ENCODE measurements at regions not wholly inside any gene's neighbourhood (a gene's known extent, or its start where the extent isn't known, plus 50 kb on each side); places are given as distances from the start of the nearest gene placed in this dataset.

GRCh38 chr13:90630716-90631115, 716.8 kb upstream of the MIR17HG start:
- Histone ChIP-seq H3K27ac (ENCODE audit: low read depth, low read length) (no peak overlapping the region), H3K36me3 (ENCODE audit: low read length) (no peaks in the 10 kb centered on the region), H4K20me1 (ENCODE audit: low read depth, low read length) (no peaks in the 10 kb centered on the region), H3K79me2 (ENCODE audit: insufficient read depth, low read length) (no peaks in the 10 kb centered on the region), H3K9me3 (ENCODE audit: insufficient read depth, low read length) (no peaks in the 10 kb centered on the region), H3K4me3 (ENCODE audit: insufficient read depth, low read length, poor library complexity, severe bottlenecking) (no peak overlapping the region), H3K27me3 (ENCODE audit: low read length) (no peaks in the 10 kb centered on the region), H3K9ac (ENCODE audit: low read length) (no peak overlapping the region), H3K4me2 (ENCODE audit: low read depth, low read length, poor library complexity, severe bottlenecking) (no peak overlapping the region), H3F3A (ENCODE audit: insufficient read depth) (no peaks in the 10 kb centered on the region), H3K9me2 (replicated peaks; ENCODE audit: insufficient read depth, low read length) (no peaks in the 10 kb centered on the region), H2AFZ (ENCODE audit: low read depth, low read length, severe bottlenecking) (no peak overlapping the region)
- TF ChIP-seq EZH2phosphoT487 (conservative IDR thresholded peaks at IDR 0.05; ENCODE audit: low read length) (no peak), CTCF (IDR thresholded peaks at IDR 0.05; ENCODE audit: insufficient read depth, low read length, poor library complexity, severe bottlenecking) (no peak)

DNA sequence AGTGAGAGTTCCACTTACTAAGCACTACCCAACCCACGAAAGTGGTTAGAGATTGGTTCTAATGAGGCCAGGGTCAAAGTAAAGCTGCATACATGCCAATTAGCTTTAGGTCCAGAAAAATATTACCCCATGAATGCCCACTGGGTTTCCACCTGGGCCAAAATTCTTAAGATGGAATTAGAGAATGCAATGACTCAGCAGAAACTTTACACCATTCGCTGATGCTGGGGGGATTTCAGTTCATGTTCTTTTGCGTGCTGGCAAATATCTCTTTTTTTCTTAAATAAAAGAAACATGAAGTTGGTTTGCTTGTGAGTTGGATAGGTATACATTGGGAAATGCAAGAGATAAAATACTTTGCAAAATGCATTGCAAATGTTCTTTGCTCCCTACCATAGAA, 715.3 kb upstream of the MIR17HG start:
- H4K20me1 ChIP-seq (ENCODE audit: low read depth, low read length), result no peaks in the 10 kb centered on the region
- TF ChIP-seq CTCF (IDR thresholded peaks at IDR 0.05; ENCODE audit: insufficient read depth, low read length, poor library complexity, severe bottlenecking) (no peak), EZH2phosphoT487 (conservative IDR thresholded peaks at IDR 0.05; ENCODE audit: low read length) (no peak)
- no peak overlapping the region for H3K4me2 ChIP-seq (ENCODE audit: low read depth, low read length, poor library complexity, severe bottlenecking)
- H3F3A ChIP-seq (ENCODE audit: insufficient read depth), result no peaks in the 10 kb centered on the region
- no peaks in the 10 kb centered on the region for H3K79me2 ChIP-seq (ENCODE audit: insufficient read depth, low read length)
- H2AFZ ChIP-seq (ENCODE audit: low read depth, low read length, severe bottlenecking), result no peak overlapping the region
- no peaks in the 10 kb centered on the region for H3K36me3 ChIP-seq (ENCODE audit: low read length)
- H3K9me3 ChIP-seq (ENCODE audit: insufficient read depth, low read length), result no peaks in the 10 kb centered on the region
- H3K9ac ChIP-seq (ENCODE audit: low read length), result no peak overlapping the region
- no peak overlapping the region for H3K4me3 ChIP-seq (ENCODE audit: insufficient read depth, low read length, poor library complexity, severe bottlenecking)
- no peaks in the 10 kb centered on the region for H3K27me3 ChIP-seq (ENCODE audit: low read length)
- H3K27ac ChIP-seq (ENCODE audit: low read depth, low read length), result no peak overlapping the region
- no peaks in the 10 kb centered on the region for H3K9me2 ChIP-seq (replicated peaks; ENCODE audit: insufficient read depth, low read length)

DNA sequence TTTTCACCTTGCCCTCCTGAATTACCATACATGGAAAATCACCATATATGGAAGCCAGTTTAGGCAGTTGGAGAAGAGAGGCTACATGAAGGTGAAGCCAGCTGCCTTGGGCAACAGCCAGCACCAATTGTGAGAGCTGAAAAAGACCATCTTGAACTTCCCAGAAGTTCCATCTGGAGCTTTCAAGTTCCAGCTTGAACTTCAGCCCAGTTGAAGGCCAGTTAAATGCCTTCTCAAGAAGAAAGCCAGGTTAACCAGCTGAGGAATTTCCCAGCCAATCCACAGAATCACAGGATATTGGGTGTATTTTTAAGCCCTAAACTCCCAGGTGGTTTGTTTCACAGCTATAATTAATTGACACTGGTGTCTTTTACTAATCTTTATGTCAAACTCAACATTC, 713.6 kb upstream of the MIR17HG start:
- Histone ChIP-seq H3K4me3 (ENCODE audit: insufficient read depth, low read length, poor library complexity, severe bottlenecking) (no peak overlapping the region), H3K9me2 (replicated peaks; ENCODE audit: insufficient read depth, low read length) (no peaks in the 10 kb centered on the region), H3K36me3 (ENCODE audit: low read length) (no peaks in the 10 kb centered on the region), H3K79me2 (ENCODE audit: insufficient read depth, low read length) (no peaks in the 10 kb centered on the region), H3K27me3 (ENCODE audit: low read length) (no peaks in the 10 kb centered on the region), H3K4me2 (ENCODE audit: low read depth, low read length, poor library complexity, severe bottlenecking) (no peak overlapping the region), H3F3A (ENCODE audit: insufficient read depth) (no peaks in the 10 kb centered on the region), H3K27ac (ENCODE audit: low read depth, low read length) (no peak overlapping the region), H3K9ac (ENCODE audit: low read length) (no peak overlapping the region), H3K9me3 (ENCODE audit: insufficient read depth, low read length) (no peaks in the 10 kb centered on the region), H2AFZ (ENCODE audit: low read depth, low read length, severe bottlenecking) (no peak overlapping the region), H4K20me1 (ENCODE audit: low read depth, low read length) (no peaks in the 10 kb centered on the region)
- TF ChIP-seq EZH2phosphoT487 (conservative IDR thresholded peaks at IDR 0.05; ENCODE audit: low read length), result no peak
- TF ChIP-seq CTCF (IDR thresholded peaks at IDR 0.05; ENCODE audit: insufficient read depth, low read length, poor library complexity, severe bottlenecking), result no peak

- Histone ChIP-seq H3F3A (ENCODE audit: insufficient read depth) (no peaks in the 10 kb centered on the region), H2AFZ (ENCODE audit: low read depth, low read length, severe bottlenecking) (no peak overlapping the region), H3K27ac (ENCODE audit: low read depth, low read length) (no peak overlapping the region), H3K9me3 (ENCODE audit: insufficient read depth, low read length) (no peaks in the 10 kb centered on the region), H3K36me3 (ENCODE audit: low read length) (no peaks in the 10 kb centered on the region), H3K9me2 (replicated peaks; ENCODE audit: insufficient read depth, low read length) (no peaks in the 10 kb centered on the region), H3K4me2 (ENCODE audit: low read depth, low read length, poor library complexity, severe bottlenecking) (no peak overlapping the region), H3K79me2 (ENCODE audit: insufficient read depth, low read length) (no peaks in the 10 kb centered on the region), H4K20me1 (ENCODE audit: low read depth, low read length) (no peaks in the 10 kb centered on the region), H3K27me3 (ENCODE audit: low read length) (no peaks in the 10 kb centered on the region), H3K9ac (ENCODE audit: low read length) (no peak overlapping the region), H3K4me3 (ENCODE audit: insufficient read depth, low read length, poor library complexity, severe bottlenecking) (no peak overlapping the region)
- TF ChIP-seq CTCF (IDR thresholded peaks at IDR 0.05; ENCODE audit: insufficient read depth, low read length, poor library complexity, severe bottlenecking), result no peak
- no peak for TF ChIP-seq EZH2phosphoT487 (conservative IDR thresholded peaks at IDR 0.05; ENCODE audit: low read length)
Observed at GRCh38 chr13:90640976-90641375, 706.5 kb upstream of the MIR17HG start.
